A549 (cell line): ENCODE measurements at regions not wholly inside any gene's neighbourhood (a gene's known extent, or its start where the extent isn't known, plus 50 kb on each side); places are given as distances from the start of the nearest gene placed in this dataset.

Experiments
- ATAC-seq, 2 experiments: fragments of 200-7000 bp in 1 of 2; fragments of >200 bp in 1 of 2; cut with Nextera tagmentation in 1 of 2; cut with Tn5 transposase in 1 of 2; 3 replicates each; pipeline versions ENCODE4 v1.8.0 to v1.9.1; 2018 to 2020; ENCODE audit warnings: mild to moderate bottlenecking in 1 of 2, moderate library complexity in 1 of 2
- CTCF ChIA-PET: fragments of 300-600 bp; sonication (Branson Sonifier 250); formaldehyde crosslinking; extraction: SDS; loops from one replicate; lab custom pipeline; 2021; ENCODE audit warnings: antibody characterized with exemption, inconsistent platforms; lab: Yijun Ruan, JAX
- POLR2A ChIA-PET: fragments of 350-600 bp; formaldehyde crosslinking; extraction: SDS; loops from one replicate; lab custom pipeline; 2021; ENCODE audit warnings: antibody characterized with exemption, inconsistent platforms; lab: Yijun Ruan, JAX
- DNase-seq, 2 experiments: peaks; one replicate each; pipeline versions ENCODE4 v3.0.0 to v3.0.0-alpha.2; 2011 to 2016; ENCODE audit warnings: low read depth in 1 of 2, low spot score in 1 of 2
- FAIRE-seq: peaks from 2 replicates; lab custom pipeline; 2011; peaks lifted over from hg19 to GRCh38; lab: Jason Lieb, UNC
- H3K27ac ChIP-seq, 2 experiments: fragments of >200 bp; sonication (Bioruptor Twin); formaldehyde crosslinking; 3 replicates each; pipeline ENCODE4 v1.5.1; 2016 to 2017
- H3K4me1 ChIP-seq: fragments of >200 bp; sonication (Bioruptor Twin); formaldehyde crosslinking; 3 replicates; pipeline ENCODE4 v1.6.1; 2016
- H3K4me2 ChIP-seq: fragments of >200 bp; sonication (Bioruptor Twin); formaldehyde crosslinking; 3 replicates; pipeline ENCODE4 v1.6.1; 2016
- H3K4me3 ChIP-seq: fragments of >200 bp; sonication (Bioruptor Twin); formaldehyde crosslinking; 3 replicates; pipeline ENCODE4 v1.5.1; 2016
- H3K9me3 ChIP-seq: fragments of >200 bp; sonication (Bioruptor Twin); formaldehyde crosslinking; 3 replicates; pipeline ENCODE4 v1.6.1; 2016
- ATOH8 ChIP-seq: fragments of 250-450 bp; sonication (Bioruptor Pico); IDR thresholded peaks from 2 replicates; pipeline ENCODE4 v1.5.0; 2020; ENCODE audit warnings: low read depth, mild to moderate bottlenecking, moderate library complexity
- CHD2 ChIP-seq: fragments of 150-350 bp; IDR thresholded peaks from 2 replicates; pipeline ENCODE4 v1.6.1; 2014; ENCODE audit warnings: low read length; ENCODE audit not compliant: partially characterized antibody
- CHD4 ChIP-seq: fragments of 200-600 bp; sonication (generic); IDR thresholded peaks from 2 replicates; pipeline ENCODE4 v1.6.1; 2016; ENCODE audit warnings: antibody characterized with exemption, mild to moderate bottlenecking, borderline replicate concordance
- EHMT2 ChIP-seq: fragments of 200-600 bp; sonication (generic); IDR thresholded peaks from 2 replicates; pipeline ENCODE4 v1.6.1; 2016; ENCODE audit warnings: antibody characterized with exemption, low read depth, mild to moderate bottlenecking, moderate library complexity
- ESRRA ChIP-seq: fragments of 150-350 bp; IDR thresholded peaks from 2 replicates; pipeline ENCODE4 v1.6.1; 2014; ENCODE audit warnings: mild to moderate bottlenecking, low read length, borderline replicate concordance
- HDAC2 ChIP-seq: fragments of 200-600 bp; sonication (generic); IDR thresholded peaks from 2 replicates; pipeline ENCODE4 v1.6.1; 2016
- HOXB5 ChIP-seq: fragments of 250-450 bp; sonication (Bioruptor Pico); IDR thresholded peaks from 2 replicates; pipeline ENCODE4 v1.5.0; 2020; ENCODE audit warnings: mild to moderate bottlenecking, moderate library complexity
- JUN ChIP-seq, 2 experiments: fragments of >200 bp; sonication (Bioruptor Twin); formaldehyde crosslinking; IDR thresholded peaks; 2 replicates in 1 of 2; 3 replicates in 1 of 2; pipeline ENCODE4 v1.6.1; 2016 to 2017
- JUNB ChIP-seq: fragments of >200 bp; sonication (Bioruptor Twin); formaldehyde crosslinking; IDR thresholded peaks from 2 replicates; pipeline ENCODE4 v1.6.1; 2016
- KDM1A ChIP-seq: fragments of 200-600 bp; sonication (generic); IDR thresholded peaks from 2 replicates; pipeline ENCODE4 v1.6.1; 2016; ENCODE audit warnings: low read depth, mild to moderate bottlenecking
- KDM5A ChIP-seq: fragments of 200-600 bp; sonication (generic); IDR thresholded peaks from 2 replicates; pipeline ENCODE4 v1.6.1; 2016; ENCODE audit warnings: antibody characterized with exemption, mild to moderate bottlenecking
- MAFK ChIP-seq: fragments of 450-650 bp; IDR thresholded peaks from 2 replicates; pipeline ENCODE4 v1.6.1; 2014; ENCODE audit not compliant: partially characterized antibody
- MYC ChIP-seq: IDR thresholded peaks from 2 replicates; pipeline ENCODE4 v1.6.1; 2012; ENCODE audit warnings: mild to moderate bottlenecking, inconsistent platforms, low read length, improper control_type of control experiment, borderline replicate concordance
- NR3C1 ChIP-seq: fragments of >200 bp; sonication (Bioruptor Twin); formaldehyde crosslinking; IDR thresholded peaks from 3 replicates; pipeline ENCODE4 v1.6.1; 2017
- PHF8 ChIP-seq: fragments of 200-600 bp; sonication (generic); IDR thresholded peaks from 2 replicates; pipeline ENCODE4 v1.6.1; 2016; ENCODE audit warnings: low read depth, mild to moderate bottlenecking, antibody characterized with exemption, moderate library complexity, borderline replicate concordance
- POLR2A ChIP-seq: IDR thresholded peaks from 2 replicates; pipeline ENCODE4 v1.6.1; 2012; ENCODE audit warnings: mild to moderate bottlenecking, low read length
- RAD21 ChIP-seq, 2 experiments: fragments of >200 bp in 1 of 2; sonication (Bioruptor Twin) in 1 of 2; formaldehyde crosslinking in 1 of 2; IDR thresholded peaks in 1 of 2; conservative IDR thresholded peaks in 1 of 2; 2 replicates in 1 of 2; 3 replicates in 1 of 2; pipeline ENCODE4 v1.6.1; 2012 to 2018; ENCODE audit warnings: inconsistent platforms in 1 of 2
- RARB ChIP-seq: fragments of 250-450 bp; sonication (Bioruptor Pico); IDR thresholded peaks from 2 replicates; pipeline ENCODE4 v1.8.0; 2021; ENCODE audit warnings: mild to moderate bottlenecking, moderate library complexity
- RCOR1 ChIP-seq: fragments of 150-350 bp; IDR thresholded peaks from 2 replicates; pipeline ENCODE4 v1.6.1; 2014; ENCODE audit warnings: antibody characterized with exemption, low read length, low read depth
- RNF2 ChIP-seq: fragments of 200-600 bp; sonication (generic); IDR thresholded peaks from 2 replicates; pipeline ENCODE4 v1.6.1; 2016; ENCODE audit warnings: low read depth, mild to moderate bottlenecking, antibody characterized with exemption, moderate library complexity, borderline replicate concordance
- SMC3 ChIP-seq: fragments of >200 bp; sonication (Bioruptor Twin); formaldehyde crosslinking; IDR thresholded peaks from 3 replicates; pipeline ENCODE4 v1.6.1; 2018; ENCODE audit warnings: inconsistent platforms
- ZNF302 ChIP-seq: fragments of 250-450 bp; sonication (Bioruptor Pico); IDR thresholded peaks from 2 replicates; pipeline ENCODE4 v1.9.0; 2021; ENCODE audit warnings: inconsistent platforms, mild to moderate bottlenecking, moderate library complexity
- WGBS: methylation state at CpG from one replicate; pipeline ENCODE4 v1.1.6; 2017; ENCODE audit errors: missing lambda C conversion rate; 5-methylcytosine and 5-hydroxymethylcytosine counted together
- TF ChIP-seq, protein P1 (sequence below): IDR thresholded peaks from 2 replicates; pipeline ENCODE4 v1.6.1; 2012; ENCODE audit warnings: low read depth, borderline replicate concordance
- TF ChIP-seq, protein P2 (sequence below): fragments of >200 bp; sonication (Bioruptor Twin); formaldehyde crosslinking; IDR thresholded peaks from 3 replicates; pipeline ENCODE4 v1.5.1; 2016
- TF ChIP-seq, protein P3 (sequence below): fragments of >200 bp; sonication (Bioruptor Twin); formaldehyde crosslinking; IDR thresholded peaks from 3 replicates; pipeline ENCODE4 v1.6.1; 2016
- TF ChIP-seq, protein P4 (sequence below): IDR thresholded peaks from 2 replicates; pipeline ENCODE4 v1.6.1; 2012

- Histone ChIP-seq H3K4me3 (no peak overlapping the region), H3K27ac (no peak overlapping the region), H3K9me3 (0 out of 3 replicates have a peak, but pooled peaks cover 3% of the 10 kb centered on the region), H3K4me2 (no peak overlapping the region), H3K4me1 (no peaks in the 10 kb centered on the region)
- FAIRE-seq (no peak), ATAC-seq (no peak), DNase-seq (no peak)
- CTCF ChIA-PET = interaction anchor here (0.9 kb wide), 1 partner anchor 65 kb away, joined by 3 read pairs; no protein-coding TSS in a partner anchor
- no peak for TF ChIP-seq RCOR1
- TF ChIP-seq NR3C1 = no peak
- no peak for TF ChIP-seq RAD21 (conservative IDR thresholded peaks at IDR 0.05 in 1 of 2, IDR thresholded peaks at IDR 0.05 in 1 of 2)
- no peak for TF ChIP-seq HDAC2
- no peak for TF ChIP-seq ZNF302 (CRISPR knock-in tag)
- POLR2A ChIA-PET = no interaction called here
- 2% methylated on average over 3 of the region's 3 CpGs for WGBS
These were observed 1278.1 kb downstream of the AACS start for GRCh38 chr12:126343321-126343720.

DNA sequence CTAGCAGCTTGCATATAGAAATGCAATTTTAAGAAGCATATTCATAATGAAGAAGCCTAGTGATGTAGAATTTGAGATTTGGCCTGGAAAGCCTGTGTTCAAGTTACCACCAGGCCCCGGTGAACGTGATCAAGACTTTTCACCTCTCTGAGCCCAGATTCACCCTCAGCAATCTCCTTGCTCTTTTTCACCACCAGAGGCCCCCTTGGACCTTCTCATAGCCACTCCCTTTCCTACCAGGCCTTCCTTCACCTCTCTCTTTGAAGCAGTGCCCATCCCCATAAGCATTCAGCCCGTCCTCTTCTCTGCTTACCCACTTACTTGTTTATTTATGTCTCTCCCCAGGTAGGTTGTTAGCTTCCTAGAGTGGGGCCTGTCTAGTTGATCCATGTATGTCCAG, 1280.9 kb downstream of the AACS start:
- Histone ChIP-seq H3K4me2 (no peak overlapping the region), H3K9me3 (0 out of 3 replicates have a peak, but pooled peaks cover 3% of the 10 kb centered on the region), H3K27ac (no peak overlapping the region), H3K4me1 (no peaks in the 10 kb centered on the region), H3K4me3 (no peak overlapping the region)
- TF ChIP-seq EHMT2 = no peak
- TF ChIP-seq RCOR1 = no peak
- TF ChIP-seq PHF8 = no peak
- TF ChIP-seq ESRRA = no peak
- POLR2A ChIA-PET = no interaction called here
- FAIRE-seq (no peak), DNase-seq (no peak), ATAC-seq (no peak)
- CTCF ChIA-PET = no interaction called here
- 20% methylated on average over 3 of the region's 3 CpGs for WGBS

DNA sequence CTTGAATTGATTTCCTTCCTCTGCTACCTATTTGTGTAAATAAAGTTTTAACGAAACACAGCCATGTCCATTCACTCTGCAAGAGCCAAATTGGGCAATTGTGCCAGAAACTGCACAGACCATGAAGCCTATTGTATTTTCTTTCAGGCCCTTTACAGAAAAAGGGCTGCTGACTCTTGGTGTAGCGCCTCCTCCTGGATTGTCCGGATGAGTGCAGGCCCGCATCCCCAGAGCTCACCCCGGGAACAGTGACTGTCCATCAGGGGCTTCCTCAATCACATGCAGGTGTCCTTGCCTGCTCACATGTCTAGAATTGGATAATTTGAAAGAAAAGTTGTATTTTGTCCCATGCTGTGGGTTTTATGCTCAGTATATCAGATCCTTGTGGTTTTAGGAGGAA, 1282.2 kb downstream of the AACS start:
- no peak overlapping the region for H3K4me3 ChIP-seq
- no peaks in the 10 kb centered on the region for H3K4me1 ChIP-seq
- H3K9me3 ChIP-seq = peaks cover 6% of the 10 kb centered on the region; the same call in 1 of the 3 replicates
- H3K4me2 ChIP-seq = no peak overlapping the region
- no peak overlapping the region for H3K27ac ChIP-seq
- ChIA-PET POLR2A (no interaction called here), CTCF (no interaction called here)
- ATAC-seq (no peak), FAIRE-seq (no peak), DNase-seq (no peak)
- 2% methylated on average over 5 of the region's 5 CpGs for WGBS
- TF ChIP-seq, protein P1, sequence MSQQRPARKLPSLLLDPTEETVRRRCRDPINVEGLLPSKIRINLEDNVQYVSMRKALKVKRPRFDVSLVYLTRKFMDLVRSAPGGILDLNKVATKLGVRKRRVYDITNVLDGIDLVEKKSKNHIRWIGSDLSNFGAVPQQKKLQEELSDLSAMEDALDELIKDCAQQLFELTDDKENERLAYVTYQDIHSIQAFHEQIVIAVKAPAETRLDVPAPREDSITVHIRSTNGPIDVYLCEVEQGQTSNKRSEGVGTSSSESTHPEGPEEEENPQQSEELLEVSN = no peak
- TF ChIP-seq RARB (no peak), RNF2 (no peak), JUN (IDR thresholded peaks at IDR 0.05) (no peak), ZNF302 (CRISPR knock-in tag) (no peak), SMC3 (no peak), ESRRA (no peak)
- TF ChIP-seq, protein P2, sequence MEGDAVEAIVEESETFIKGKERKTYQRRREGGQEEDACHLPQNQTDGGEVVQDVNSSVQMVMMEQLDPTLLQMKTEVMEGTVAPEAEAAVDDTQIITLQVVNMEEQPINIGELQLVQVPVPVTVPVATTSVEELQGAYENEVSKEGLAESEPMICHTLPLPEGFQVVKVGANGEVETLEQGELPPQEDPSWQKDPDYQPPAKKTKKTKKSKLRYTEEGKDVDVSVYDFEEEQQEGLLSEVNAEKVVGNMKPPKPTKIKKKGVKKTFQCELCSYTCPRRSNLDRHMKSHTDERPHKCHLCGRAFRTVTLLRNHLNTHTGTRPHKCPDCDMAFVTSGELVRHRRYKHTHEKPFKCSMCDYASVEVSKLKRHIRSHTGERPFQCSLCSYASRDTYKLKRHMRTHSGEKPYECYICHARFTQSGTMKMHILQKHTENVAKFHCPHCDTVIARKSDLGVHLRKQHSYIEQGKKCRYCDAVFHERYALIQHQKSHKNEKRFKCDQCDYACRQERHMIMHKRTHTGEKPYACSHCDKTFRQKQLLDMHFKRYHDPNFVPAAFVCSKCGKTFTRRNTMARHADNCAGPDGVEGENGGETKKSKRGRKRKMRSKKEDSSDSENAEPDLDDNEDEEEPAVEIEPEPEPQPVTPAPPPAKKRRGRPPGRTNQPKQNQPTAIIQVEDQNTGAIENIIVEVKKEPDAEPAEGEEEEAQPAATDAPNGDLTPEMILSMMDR = no peak

GRCh38 chr12:126349383-126349782, 1284.1 kb downstream of the AACS start:
- no peak overlapping the region for H3K4me2 ChIP-seq
- H3K27ac ChIP-seq = no peak overlapping the region
- 30% methylated on average over 5 of the region's 5 CpGs for WGBS
- FAIRE-seq = no peak
- peaks cover 6% of the 10 kb centered on the region; the same call in 2 of the 3 replicates for H3K9me3 ChIP-seq
- H3K4me1 ChIP-seq = no peaks in the 10 kb centered on the region
- H3K4me3 ChIP-seq = no peak overlapping the region
- no peak for ATAC-seq
- no peak for DNase-seq
- ChIA-PET POLR2A (no interaction called here), CTCF (no interaction called here)
- TF ChIP-seq CHD2 (no peak), POLR2A (no peak), ATOH8 (CRISPR knock-in tag) (no peak), SMC3 (no peak), RCOR1 (no peak), HOXB5 (no peak), KDM1A (no peak), MAFK (no peak), MYC (no peak), NR3C1 (no peak), CHD4 (no peak), KDM5A (no peak), PHF8 (no peak), RNF2 (no peak), JUNB (no peak), RARB (no peak)
- TF ChIP-seq, protein P3, sequence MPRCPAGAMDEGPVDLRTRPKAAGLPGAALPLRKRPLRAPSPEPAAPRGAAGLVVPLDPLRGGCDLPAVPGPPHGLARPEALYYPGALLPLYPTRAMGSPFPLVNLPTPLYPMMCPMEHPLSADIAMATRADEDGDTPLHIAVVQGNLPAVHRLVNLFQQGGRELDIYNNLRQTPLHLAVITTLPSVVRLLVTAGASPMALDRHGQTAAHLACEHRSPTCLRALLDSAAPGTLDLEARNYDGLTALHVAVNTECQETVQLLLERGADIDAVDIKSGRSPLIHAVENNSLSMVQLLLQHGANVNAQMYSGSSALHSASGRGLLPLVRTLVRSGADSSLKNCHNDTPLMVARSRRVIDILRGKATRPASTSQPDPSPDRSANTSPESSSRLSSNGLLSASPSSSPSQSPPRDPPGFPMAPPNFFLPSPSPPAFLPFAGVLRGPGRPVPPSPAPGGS = no peak
- TF ChIP-seq, protein P4, sequence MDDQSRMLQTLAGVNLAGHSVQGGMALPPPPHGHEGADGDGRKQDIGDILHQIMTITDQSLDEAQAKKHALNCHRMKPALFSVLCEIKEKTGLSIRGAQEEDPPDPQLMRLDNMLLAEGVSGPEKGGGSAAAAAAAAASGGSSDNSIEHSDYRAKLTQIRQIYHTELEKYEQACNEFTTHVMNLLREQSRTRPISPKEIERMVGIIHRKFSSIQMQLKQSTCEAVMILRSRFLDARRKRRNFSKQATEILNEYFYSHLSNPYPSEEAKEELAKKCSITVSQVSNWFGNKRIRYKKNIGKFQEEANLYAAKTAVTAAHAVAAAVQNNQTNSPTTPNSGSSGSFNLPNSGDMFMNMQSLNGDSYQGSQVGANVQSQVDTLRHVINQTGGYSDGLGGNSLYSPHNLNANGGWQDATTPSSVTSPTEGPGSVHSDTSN = no peak
